ENCODE measurements at regions not wholly inside any gene's neighbourhood (a gene's known extent, or its start where the extent isn't known, plus 50 kb on each side); places are given as distances from the start of the nearest gene placed in this dataset.

DNA sequence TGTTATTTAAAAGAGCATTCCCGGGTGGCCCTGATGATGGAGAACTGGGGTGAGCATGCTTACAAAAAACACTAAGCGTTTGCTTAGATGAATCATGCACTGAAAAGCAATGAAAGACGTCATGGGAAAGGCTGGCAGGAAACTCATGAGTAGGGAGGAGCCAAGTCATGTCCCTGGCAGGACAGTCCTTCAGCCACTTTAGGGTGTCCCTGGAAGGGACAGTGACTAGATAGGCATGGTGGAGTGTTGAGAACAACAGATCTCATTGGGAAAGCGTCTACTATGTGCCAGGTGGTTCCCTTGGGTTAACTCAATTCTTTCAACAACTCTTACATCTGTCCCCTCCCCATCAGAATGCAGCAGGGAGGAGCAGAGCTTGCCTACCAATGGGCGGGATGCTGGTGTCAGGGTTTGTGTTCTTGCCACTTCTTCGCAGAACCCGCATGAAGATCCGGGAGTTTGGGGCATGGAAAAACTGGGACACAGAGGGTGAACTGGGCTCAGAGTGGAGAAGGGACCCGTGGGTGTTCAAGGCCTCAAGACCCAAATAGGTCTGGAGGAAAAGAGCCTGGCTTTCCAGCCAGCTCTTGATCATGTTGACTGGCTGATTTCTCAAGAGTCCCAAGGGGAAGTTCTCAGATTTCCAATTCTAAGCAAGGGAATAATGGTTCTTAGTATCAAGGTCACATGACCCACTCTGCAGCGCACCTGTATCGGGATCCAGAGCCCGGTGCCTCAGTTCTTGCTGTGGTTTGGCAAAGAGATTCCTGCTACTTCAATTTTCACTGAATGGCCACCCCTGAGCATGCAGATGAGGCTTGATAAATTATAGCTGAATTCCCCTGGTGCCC, 653.9 kb upstream of the TBX3 start:
- TF ChIP-seq ZNF76 (CRISPR knock-in tag; IDR thresholded peaks at IDR 0.05; ENCODE audit: borderline replicate concordance) = no peak
- TF ChIP-seq MTA2 (IDR thresholded peaks at IDR 0.05; ENCODE audit: low read depth) = no peak
- TF ChIP-seq HNRNPK (IDR thresholded peaks at IDR 0.05; ENCODE audit: low read depth, low read length, poor library complexity, severe bottlenecking) = no peak
- TF ChIP-seq TSC22D4 (tag; IDR thresholded peaks at IDR 0.05) = no peak

Measured in K562 (cell line).